Parathyroid adenoma (tissue), 2 donors: ENCODE measurements at regions not wholly inside any gene's neighbourhood (a gene's known extent, or its start where the extent isn't known, plus 50 kb on each side); places are given as distances from the start of the nearest gene placed in this dataset.

Experiments
- H2AFZ ChIP-seq: fragments of 300-600 bp; sonication (generic); one replicate; pipeline ENCODE4 v1.7.0; 2017; ENCODE audit warnings: antibody characterized with exemption, mild to moderate bottlenecking
- H3K27ac ChIP-seq: fragments of 300-600 bp; sonication (generic); one replicate; pipeline ENCODE4 v1.7.0; 2017
- H3K27me3 ChIP-seq: fragments of 300-600 bp; sonication (generic); one replicate; pipeline ENCODE4 v1.7.0; 2017; ENCODE audit warnings: low read length; ENCODE audit not compliant: control insufficient read depth, insufficient read depth
- H3K36me3 ChIP-seq: fragments of 300-600 bp; sonication (generic); one replicate; pipeline ENCODE4 v1.7.0; 2017; ENCODE audit warnings: low read length; ENCODE audit not compliant: control insufficient read depth, insufficient read depth
- H3K4me1 ChIP-seq: fragments of 300-600 bp; sonication (generic); one replicate; pipeline ENCODE4 v1.7.0; 2017; ENCODE audit warnings: control low read depth
- H3K4me2 ChIP-seq: fragments of 300-600 bp; sonication (generic); one replicate; pipeline ENCODE4 v1.7.0; 2017; ENCODE audit warnings: low read length
- H3K4me3 ChIP-seq: fragments of 300-600 bp; sonication (generic); one replicate; pipeline ENCODE4 v1.7.0; 2017; ENCODE audit warnings: low read depth, low read length
- H3K79me2 ChIP-seq: fragments of 300-600 bp; sonication (generic); one replicate; pipeline ENCODE4 v1.7.0; 2017; ENCODE audit warnings: control low read depth
- H3K9ac ChIP-seq: fragments of 300-600 bp; sonication (generic); one replicate; pipeline ENCODE4 v1.7.0; 2017; ENCODE audit warnings: mild to moderate bottlenecking
- H3K9me3 ChIP-seq: fragments of 300-600 bp; sonication (generic); one replicate; pipeline ENCODE4 v1.7.0; 2017; ENCODE audit warnings: low read length; ENCODE audit not compliant: control insufficient read depth
- CTCF ChIP-seq: fragments of 300-600 bp; sonication (generic); IDR thresholded peaks from one replicate; pipeline ENCODE4 v1.7.0; 2017; ENCODE audit warnings: antibody characterized with exemption, mild to moderate bottlenecking
- donor health status: primary hyperparathyroidism.

DNA sequence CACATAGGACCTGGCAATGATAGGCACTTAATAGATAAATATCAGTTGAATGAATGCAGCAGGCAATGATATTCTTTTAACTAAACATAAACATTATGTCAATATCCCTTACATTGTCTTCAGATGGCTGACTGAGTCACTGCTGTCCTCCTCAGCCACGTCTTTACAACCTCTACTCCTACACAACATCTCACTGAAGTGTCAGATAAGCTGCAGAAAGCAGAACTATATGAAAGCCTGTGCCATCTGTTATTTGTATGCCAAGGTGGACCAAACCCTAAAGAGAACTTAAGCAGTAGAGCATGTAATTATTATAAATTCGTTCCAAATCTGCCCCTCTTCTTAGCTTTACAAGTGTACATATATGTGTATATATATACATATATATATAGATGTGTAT is 271.2 kb downstream of the RASEF start:
- H3K4me1 ChIP-seq, result no peaks in the 10 kb centered on the region

DNA sequence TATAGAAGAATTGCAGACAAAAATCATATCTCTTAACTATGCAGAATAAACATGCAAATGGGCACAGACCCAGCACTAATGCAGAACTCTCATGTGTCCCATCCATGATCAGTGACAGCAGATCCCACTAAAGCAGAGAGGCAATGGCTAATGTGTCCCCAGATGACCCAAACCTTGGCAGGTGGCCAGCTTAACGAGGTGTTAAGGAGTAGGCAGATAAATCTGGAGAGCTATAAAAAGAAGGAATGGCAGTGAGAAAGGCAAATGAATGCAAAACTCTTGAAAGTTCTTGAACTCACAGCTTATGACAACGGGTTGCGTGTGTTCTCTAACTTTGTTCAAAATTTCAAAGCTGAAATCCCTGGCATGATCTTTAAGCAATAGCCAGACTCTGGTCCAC is 265.4 kb downstream of the RASEF start:
- H3K79me2 ChIP-seq, result no peaks in the 10 kb centered on the region
- TF ChIP-seq CTCF, result no peak
- H3K4me1 ChIP-seq, result no peaks in the 10 kb centered on the region
- no peaks in the 10 kb centered on the region for H3K27me3 ChIP-seq
- no peak overlapping the region for H3K9ac ChIP-seq
- no peak overlapping the region for H2AFZ ChIP-seq
- no peaks in the 10 kb centered on the region for H3K9me3 ChIP-seq
- no peak overlapping the region for H3K4me2 ChIP-seq
- no peaks in the 10 kb centered on the region for H3K36me3 ChIP-seq
- H3K4me3 ChIP-seq, result no peak overlapping the region
- no peak overlapping the region for H3K27ac ChIP-seq

More for the DNA sequence above, 271.2 kb downstream of the RASEF start:
- Histone ChIP-seq H3K27ac (no peak overlapping the region), H3K4me2 (no peak overlapping the region), H3K4me3 (no peak overlapping the region), H3K27me3 (no peaks in the 10 kb centered on the region), H3K9me3 (no peaks in the 10 kb centered on the region), H3K36me3 (no peaks in the 10 kb centered on the region), H3K9ac (no peak overlapping the region), H3K79me2 (no peaks in the 10 kb centered on the region), H2AFZ (no peak overlapping the region)
- TF ChIP-seq CTCF, result no peak

DNA sequence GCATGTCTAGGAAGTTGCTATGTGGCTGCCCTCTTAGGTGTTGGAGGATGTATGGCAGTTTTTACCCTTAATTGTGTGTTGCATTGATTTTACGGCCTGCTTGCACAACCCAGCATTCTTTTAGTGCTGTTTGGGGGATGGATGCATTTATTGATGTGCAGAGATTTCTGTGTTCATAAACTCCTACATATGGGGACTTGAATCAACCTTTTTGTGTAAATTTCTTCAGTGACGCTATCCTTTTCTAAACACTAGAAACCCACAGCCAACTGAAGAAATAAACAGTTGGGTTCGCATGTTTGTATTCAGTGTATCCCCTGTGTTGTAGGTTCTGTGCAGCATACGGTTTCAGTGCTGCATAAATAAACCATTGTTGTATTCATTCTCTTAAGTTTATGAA is 263.7 kb downstream of the RASEF start:
- H3K4me2 ChIP-seq, result no peak overlapping the region
- H2AFZ ChIP-seq, result no peak overlapping the region
- H3K9ac ChIP-seq, result no peak overlapping the region
- H3K79me2 ChIP-seq, result no peaks in the 10 kb centered on the region
- H3K36me3 ChIP-seq, result no peaks in the 10 kb centered on the region
- TF ChIP-seq CTCF, result no peak
- H3K4me3 ChIP-seq, result no peak overlapping the region
- no peaks in the 10 kb centered on the region for H3K9me3 ChIP-seq
- no peak overlapping the region for H3K27ac ChIP-seq
- no peaks in the 10 kb centered on the region for H3K4me1 ChIP-seq
- H3K27me3 ChIP-seq, result no peaks in the 10 kb centered on the region

DNA sequence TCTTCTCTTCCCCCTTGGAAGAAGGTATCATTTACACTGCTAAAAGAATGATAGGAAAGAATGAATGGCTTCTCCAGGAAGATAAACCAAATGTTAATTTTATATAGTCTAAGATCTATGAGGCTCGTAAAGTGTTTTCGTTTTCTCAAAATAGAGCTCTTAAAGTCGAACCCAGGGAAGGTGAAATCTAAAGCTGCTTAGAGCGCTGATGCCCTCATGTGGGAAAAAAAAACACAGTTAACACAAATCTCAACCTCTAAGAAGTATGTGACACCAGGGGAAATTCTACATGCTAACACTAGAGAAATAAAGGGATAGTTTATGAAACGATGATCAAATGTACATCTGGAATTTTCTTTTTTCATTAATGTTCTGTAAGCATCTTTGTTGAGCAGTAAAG is 257.9 kb downstream of the RASEF start:
- Histone ChIP-seq H3K36me3 (no peaks in the 10 kb centered on the region), H3K9me3 (no peaks in the 10 kb centered on the region), H3K9ac (no peak overlapping the region), H3K27ac (no peak overlapping the region), H3K4me3 (no peak overlapping the region), H2AFZ (no peak overlapping the region), H3K4me2 (no peak overlapping the region), H3K27me3 (no peaks in the 10 kb centered on the region), H3K4me1 (no peaks in the 10 kb centered on the region), H3K79me2 (no peaks in the 10 kb centered on the region)
- no peak for TF ChIP-seq CTCF

- no peaks in the 10 kb centered on the region for H3K36me3 ChIP-seq
- H3K27me3 ChIP-seq, result no peaks in the 10 kb centered on the region
- no peak overlapping the region for H3K4me3 ChIP-seq
- H2AFZ ChIP-seq, result no peak overlapping the region
- no peaks in the 10 kb centered on the region for H3K79me2 ChIP-seq
- no peaks in the 10 kb centered on the region for H3K9me3 ChIP-seq
- no peaks in the 10 kb centered on the region for H3K4me1 ChIP-seq
- H3K4me2 ChIP-seq, result no peak overlapping the region
- TF ChIP-seq CTCF, result no peak
- H3K9ac ChIP-seq, result no peak overlapping the region
- H3K27ac ChIP-seq, result no peak overlapping the region
Measured at GRCh38 chr9:82808478-82808877, 254.5 kb downstream of the RASEF start.
